ENCODE measurements at regions not wholly inside any gene's neighbourhood (a gene's known extent, or its start where the extent isn't known, plus 50 kb on each side); places are given as distances from the start of the nearest gene placed in this dataset.

- no peak overlapping the region for H3K27ac Mint-ChIP-seq
- DNase-seq (no peak), ATAC-seq (replicated peaks) (no peak)
- H3K9me3 Mint-ChIP-seq, result peaks cover 0 to 7% of the 10 kb centered on the region in 2 donors
- H3K4me1 Mint-ChIP-seq, result no peaks in the 10 kb centered on the region
- H3K27me3 Mint-ChIP-seq, result no peaks in the 10 kb centered on the region
- H3K4me3 Mint-ChIP-seq, result no peak overlapping the region
- no peaks in the 10 kb centered on the region for H3K36me3 Mint-ChIP-seq
Measured at GRCh38 chr13:84358601-84359000, 476.3 kb upstream of the SLITRK1 start.

GRCh38 chr13:84352946-84353345 lies 470.7 kb upstream of the SLITRK1 start:
- no peaks in the 10 kb centered on the region for H3K36me3 Mint-ChIP-seq
- DNase-seq (no peak), ATAC-seq (replicated peaks) (no peak)
- no peaks in the 10 kb centered on the region for H3K27me3 Mint-ChIP-seq
- no peaks in the 10 kb centered on the region for H3K4me1 Mint-ChIP-seq
- H3K4me3 Mint-ChIP-seq, result no peak overlapping the region
- H3K9me3 Mint-ChIP-seq, result peaks cover 0 to 4% of the 10 kb centered on the region in 2 donors
- no peak overlapping the region for H3K27ac Mint-ChIP-seq

- ATAC-seq (replicated peaks), result no peak
- Mint-ChIP-seq H3K27me3 (no peaks in the 10 kb centered on the region), H3K4me1 (no peaks in the 10 kb centered on the region), H3K4me3 (no peak overlapping the region), H3K9me3 (no peaks in the 10 kb centered on the region), H3K27ac (no peak overlapping the region), H3K36me3 (no peaks in the 10 kb centered on the region)
- DNase-seq, result no peak
Measured at GRCh38 chr13:84339456-84339855, 457.2 kb upstream of the SLITRK1 start.

- no peaks in the 10 kb centered on the region for H3K36me3 Mint-ChIP-seq
- no peak for ATAC-seq (replicated peaks)
- no peaks in the 10 kb centered on the region for H3K4me1 Mint-ChIP-seq
- H3K27ac Mint-ChIP-seq, result no peak overlapping the region
- H3K4me3 Mint-ChIP-seq, result no peak overlapping the region
- DNase-seq, result no peak
- H3K9me3 Mint-ChIP-seq, result no peaks in the 10 kb centered on the region
- no peaks in the 10 kb centered on the region for H3K27me3 Mint-ChIP-seq
Measured at GRCh38 chr13:84332346-84332745, 450.1 kb upstream of the SLITRK1 start.

GRCh38 chr13:84315527-84315926 lies 433.3 kb upstream of the SLITRK1 start:
- no peak overlapping the region for H3K4me3 Mint-ChIP-seq
- no peaks in the 10 kb centered on the region for H3K36me3 Mint-ChIP-seq
- no peaks in the 10 kb centered on the region for H3K4me1 Mint-ChIP-seq
- ATAC-seq (replicated peaks) (no peak), DNase-seq (no peak)
- no peak overlapping the region for H3K27ac Mint-ChIP-seq
- no peaks in the 10 kb centered on the region for H3K27me3 Mint-ChIP-seq
- peaks cover 2 to 3% of the 10 kb centered on the region in 2 donors for H3K9me3 Mint-ChIP-seq

- no peak overlapping the region for H3K27ac Mint-ChIP-seq
- DNase-seq (no peak), ATAC-seq (replicated peaks) (no peak)
- H3K9me3 Mint-ChIP-seq, result no peaks in the 10 kb centered on the region
- H3K36me3 Mint-ChIP-seq, result no peaks in the 10 kb centered on the region
- no peaks in the 10 kb centered on the region for H3K27me3 Mint-ChIP-seq
- H3K4me3 Mint-ChIP-seq, result no peak overlapping the region
- H3K4me1 Mint-ChIP-seq, result no peaks in the 10 kb centered on the region
Measured at GRCh38 chr13:84303035-84303434, 420.8 kb upstream of the SLITRK1 start.

GRCh38 chr13:84297251-84297650 lies 415.0 kb upstream of the SLITRK1 start:
- no peak for DNase-seq
- Mint-ChIP-seq H3K4me3 (no peak overlapping the region), H3K27me3 (no peaks in the 10 kb centered on the region), H3K27ac (no peak overlapping the region), H3K9me3 (peaks cover 0 to 5% of the 10 kb centered on the region in 2 donors), H3K36me3 (no peaks in the 10 kb centered on the region), H3K4me1 (no peaks in the 10 kb centered on the region)
- no peak for ATAC-seq (replicated peaks)

- ATAC-seq (replicated peaks), result no peak
- Mint-ChIP-seq H3K27ac (no peak overlapping the region), H3K36me3 (no peaks in the 10 kb centered on the region), H3K4me3 (no peak overlapping the region), H3K9me3 (peaks cover 0 to 5% of the 10 kb centered on the region in 2 donors), H3K4me1 (no peaks in the 10 kb centered on the region), H3K27me3 (no peaks in the 10 kb centered on the region)
- DNase-seq, result no peak
Measured at GRCh38 chr13:84296401-84296800, 414.1 kb upstream of the SLITRK1 start.

GRCh38 chr13:84294576-84294975 lies 412.3 kb upstream of the SLITRK1 start:
- H3K27me3 Mint-ChIP-seq, result no peaks in the 10 kb centered on the region
- ATAC-seq (replicated peaks) (no peak), DNase-seq (no peak)
- no peak overlapping the region for H3K27ac Mint-ChIP-seq
- peaks cover 3 to 10% of the 10 kb centered on the region in 2 donors for H3K9me3 Mint-ChIP-seq
- no peaks in the 10 kb centered on the region for H3K4me1 Mint-ChIP-seq
- no peak overlapping the region for H3K4me3 Mint-ChIP-seq
- no peaks in the 10 kb centered on the region for H3K36me3 Mint-ChIP-seq

- no peaks in the 10 kb centered on the region for H3K36me3 Mint-ChIP-seq
- no peak overlapping the region for H3K4me3 Mint-ChIP-seq
- peaks cover 3 to 5% of the 10 kb centered on the region in 2 donors for H3K9me3 Mint-ChIP-seq
- no peaks in the 10 kb centered on the region for H3K4me1 Mint-ChIP-seq
- H3K27ac Mint-ChIP-seq, result no peak overlapping the region
- DNase-seq, result no peak
- H3K27me3 Mint-ChIP-seq, result no peaks in the 10 kb centered on the region
- ATAC-seq (replicated peaks), result no peak
Measured at GRCh38 chr13:84290386-84290785, 408.1 kb upstream of the SLITRK1 start.

- H3K4me3 Mint-ChIP-seq, result no peak overlapping the region
- ATAC-seq (replicated peaks), result no peak
- no peaks in the 10 kb centered on the region for H3K36me3 Mint-ChIP-seq
- no peaks in the 10 kb centered on the region for H3K9me3 Mint-ChIP-seq
- no peak for DNase-seq
- no peaks in the 10 kb centered on the region for H3K27me3 Mint-ChIP-seq
- H3K4me1 Mint-ChIP-seq, result no peaks in the 10 kb centered on the region
- H3K27ac Mint-ChIP-seq, result no peak overlapping the region
Measured at GRCh38 chr13:84279166-84279565, 396.9 kb upstream of the SLITRK1 start.

- DNase-seq (no peak), ATAC-seq (replicated peaks) (no peak)
- Mint-ChIP-seq H3K27me3 (no peaks in the 10 kb centered on the region), H3K27ac (no peak overlapping the region), H3K4me3 (no peak overlapping the region), H3K36me3 (no peaks in the 10 kb centered on the region), H3K9me3 (no peaks in the 10 kb centered on the region), H3K4me1 (no peaks in the 10 kb centered on the region)
Measured at GRCh38 chr13:84272877-84273562, 390.7 kb upstream of the SLITRK1 start.

GRCh38 chr13:84265257-84265764 lies 383.0 kb upstream of the SLITRK1 start:
- no peak for ATAC-seq (replicated peaks)

GRCh38 chr13:84263354-84264069 lies 381.2 kb upstream of the SLITRK1 start:
- Mint-ChIP-seq H3K9me3 (no peaks in the 10 kb centered on the region), H3K27me3 (no peaks in the 10 kb centered on the region), H3K27ac (no peak overlapping the region), H3K4me1 (no peaks in the 10 kb centered on the region), H3K36me3 (no peaks in the 10 kb centered on the region), H3K4me3 (no peak overlapping the region)
- no peak for DNase-seq
- ATAC-seq (replicated peaks), result no peak

More at GRCh38 chr13:84265257-84265764, 383.0 kb upstream of the SLITRK1 start:
- Mint-ChIP-seq H3K4me1 (no peaks in the 10 kb centered on the region), H3K27ac (no peak overlapping the region), H3K9me3 (no peaks in the 10 kb centered on the region), H3K36me3 (no peaks in the 10 kb centered on the region), H3K4me3 (no peak overlapping the region), H3K27me3 (no peaks in the 10 kb centered on the region)
- DNase-seq, result no peak

GRCh38 chr13:84255226-84255797 lies 373.0 kb upstream of the SLITRK1 start:
- H3K9me3 Mint-ChIP-seq, result peaks cover 2 to 10% of the 10 kb centered on the region in 2 donors
- no peaks in the 10 kb centered on the region for H3K36me3 Mint-ChIP-seq
- no peak overlapping the region for H3K4me3 Mint-ChIP-seq
- no peaks in the 10 kb centered on the region for H3K4me1 Mint-ChIP-seq
- H3K27ac Mint-ChIP-seq, result no peak overlapping the region
- no peak for ATAC-seq (replicated peaks)
- DNase-seq, result no peak
- H3K27me3 Mint-ChIP-seq, result no peaks in the 10 kb centered on the region

Measured in stimulated activated naive B cell treated with anti-CD40 and anti-IgM and Interleukin-4, amounts not matched to agents 10 μg/mL and 1 μg/mL and 100 μg/mL, for 72 hours (primary cell).